Ovary (tissue), 3 donors: ENCODE measurements at regions not wholly inside any gene's neighbourhood (a gene's known extent, or its start where the extent isn't known, plus 50 kb on each side); places are given as distances from the start of the nearest gene placed in this dataset.

Experiments used
- EP300 ChIP-seq: sonication (generic); formaldehyde crosslinking; IDR thresholded peaks from one replicate; pipeline ENCODE4 v1.6.1; 2017; ENCODE audit warnings: antibody characterized with exemption
- TF ChIP-seq, protein P1 (sequence below), 3 donors: fragments of 450-650 bp in 2 of 3; fragments of 200-600 bp in 1 of 3; IDR thresholded peaks; one replicate each; pipeline versions ENCODE4 v1.5.1 to v1.8.0; 2016 to 2022; ENCODE audit warnings: antibody characterized with exemption in 3 of 3, mild to moderate bottlenecking in 1 of 3
- donor health status: DM: no; HTN: no; CAD: no.

DNA sequence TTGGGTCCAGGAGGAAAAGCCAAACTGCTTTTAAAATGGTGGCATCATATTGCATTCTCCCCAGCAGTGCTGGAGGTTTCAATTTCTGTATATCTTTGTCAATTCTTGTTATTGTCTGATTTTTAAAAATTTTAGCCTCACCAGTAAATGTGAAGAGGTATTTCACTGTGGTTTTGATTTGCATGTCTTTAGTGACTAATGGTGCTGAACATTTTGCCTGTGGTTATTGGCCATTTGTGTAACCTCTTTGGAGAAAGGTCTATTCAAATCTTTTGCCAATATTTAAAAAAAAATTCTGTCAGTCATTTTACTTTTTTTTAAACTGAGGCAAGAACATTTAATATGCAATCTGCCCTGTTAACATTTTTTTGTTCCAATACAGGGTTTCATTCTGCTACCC is 322.1 kb downstream of the TLL1 start:
- no peak for TF ChIP-seq EP300
- TF ChIP-seq, protein P1, sequence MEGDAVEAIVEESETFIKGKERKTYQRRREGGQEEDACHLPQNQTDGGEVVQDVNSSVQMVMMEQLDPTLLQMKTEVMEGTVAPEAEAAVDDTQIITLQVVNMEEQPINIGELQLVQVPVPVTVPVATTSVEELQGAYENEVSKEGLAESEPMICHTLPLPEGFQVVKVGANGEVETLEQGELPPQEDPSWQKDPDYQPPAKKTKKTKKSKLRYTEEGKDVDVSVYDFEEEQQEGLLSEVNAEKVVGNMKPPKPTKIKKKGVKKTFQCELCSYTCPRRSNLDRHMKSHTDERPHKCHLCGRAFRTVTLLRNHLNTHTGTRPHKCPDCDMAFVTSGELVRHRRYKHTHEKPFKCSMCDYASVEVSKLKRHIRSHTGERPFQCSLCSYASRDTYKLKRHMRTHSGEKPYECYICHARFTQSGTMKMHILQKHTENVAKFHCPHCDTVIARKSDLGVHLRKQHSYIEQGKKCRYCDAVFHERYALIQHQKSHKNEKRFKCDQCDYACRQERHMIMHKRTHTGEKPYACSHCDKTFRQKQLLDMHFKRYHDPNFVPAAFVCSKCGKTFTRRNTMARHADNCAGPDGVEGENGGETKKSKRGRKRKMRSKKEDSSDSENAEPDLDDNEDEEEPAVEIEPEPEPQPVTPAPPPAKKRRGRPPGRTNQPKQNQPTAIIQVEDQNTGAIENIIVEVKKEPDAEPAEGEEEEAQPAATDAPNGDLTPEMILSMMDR (IDR thresholded peaks at IDR 0.05) = no peak
